ENCODE measurements at regions not wholly inside any gene's neighbourhood (a gene's known extent, or its start where the extent isn't known, plus 50 kb on each side); places are given as distances from the start of the nearest gene placed in this dataset.
"Not testable (repeated sequence)": the region's sequence is repeated elsewhere in the genome, so short reads cannot be mapped to it uniquely, and the experiment has no call there.

GRCh38 chr13:30074955-30075614 is 224.7 kb upstream of the UBL3 start:
- no peak for DNase-seq (ENCODE audit: low spot score in 2 of 2)
- no peak for FAIRE-seq

- DNase-seq (ENCODE audit: low spot score in 2 of 2) (no peak), FAIRE-seq (no peak)
These were observed 224.0 kb upstream of the UBL3 start for GRCh38 chr13:30074431-30074830.

GRCh38 chr13:30072818-30073186 is 222.4 kb upstream of the UBL3 start:
- FAIRE-seq (no peak), DNase-seq (ENCODE audit: low spot score in 2 of 2) (no peak)

- DNase-seq (ENCODE audit: low spot score in 2 of 2) (no peak), FAIRE-seq (no peak)
These were observed 221.8 kb upstream of the UBL3 start for GRCh38 chr13:30071969-30072817.

GRCh38 chr13:30065181-30065580 is 214.8 kb upstream of the UBL3 start:
- DNase-seq (ENCODE audit: low spot score in 2 of 2) (no peak), FAIRE-seq (no peak)

GRCh38 chr13:30063892-30064291 is 213.5 kb upstream of the UBL3 start:
- DNase-seq (ENCODE audit: low spot score in 2 of 2) (no peak), FAIRE-seq (no peak)

- no peak for DNase-seq (ENCODE audit: low spot score in 2 of 2)
- no peak for FAIRE-seq
These were observed 210.8 kb upstream of the UBL3 start for GRCh38 chr13:30061217-30061616.

GRCh38 chr13:30058429-30058828 is 208.0 kb upstream of the UBL3 start:
- DNase-seq (ENCODE audit: low spot score in 2 of 2) (no peak), FAIRE-seq (no peak)

GRCh38 chr13:30054546-30054945 is 204.1 kb upstream of the UBL3 start:
- DNase-seq (ENCODE audit: low spot score in 2 of 2); FAIRE-seq: not testable (repeated sequence)

GRCh38 chr13:30053939-30054338 is 203.5 kb upstream of the UBL3 start:
- DNase-seq (ENCODE audit: low spot score in 2 of 2) (no peak), FAIRE-seq (no peak)

GRCh38 chr13:30052120-30052519 is 201.7 kb upstream of the UBL3 start:
- DNase-seq (ENCODE audit: low spot score in 2 of 2) (no peak), FAIRE-seq (no peak)

- FAIRE-seq (no peak), DNase-seq (ENCODE audit: low spot score in 2 of 2) (no peak)
These were observed 201.2 kb upstream of the UBL3 start for GRCh38 chr13:30051531-30052060.

GRCh38 chr13:30049692-30050091 is 199.3 kb upstream of the UBL3 start:
- DNase-seq (ENCODE audit: low spot score in 2 of 2) (no peak), FAIRE-seq (no peak)

- FAIRE-seq (no peak), DNase-seq (ENCODE audit: low spot score in 2 of 2) (no peak)
These were observed 196.9 kb upstream of the UBL3 start for GRCh38 chr13:30047154-30047874.

- FAIRE-seq (no peak), DNase-seq (ENCODE audit: low spot score in 2 of 2) (no peak)
These were observed 195.7 kb upstream of the UBL3 start for GRCh38 chr13:30045916-30046704.

- FAIRE-seq, result no peak
- DNase-seq (ENCODE audit: low spot score in 2 of 2), result no peak
These were observed 194.5 kb upstream of the UBL3 start for GRCh38 chr13:30044932-30045331.

- FAIRE-seq, result no peak
These were observed 193.2 kb upstream of the UBL3 start for GRCh38 chr13:30043631-30043925.

GRCh38 chr13:30042891-30043630 is 192.6 kb upstream of the UBL3 start:
- no peak for FAIRE-seq
- DNase-seq (ENCODE audit: low spot score in 2 of 2), result no peak

More at GRCh38 chr13:30043631-30043925, 193.2 kb upstream of the UBL3 start:
- no peak for DNase-seq (ENCODE audit: low spot score in 2 of 2)

- FAIRE-seq (no peak), DNase-seq (ENCODE audit: low spot score in 2 of 2) (no peak)
These were observed 191.9 kb upstream of the UBL3 start for GRCh38 chr13:30042272-30042671.

- no peak for FAIRE-seq
These were observed 189.1 kb upstream of the UBL3 start for GRCh38 chr13:30039511-30039911.

More at GRCh38 chr13:30039511-30039911, 189.1 kb upstream of the UBL3 start:
- no peak for DNase-seq (ENCODE audit: low spot score in 2 of 2)
